Eye (tissue), 1 donor: ENCODE measurements at regions not wholly inside any gene's neighbourhood (a gene's known extent, or its start where the extent isn't known, plus 50 kb on each side); places are given as distances from the start of the nearest gene placed in this dataset.

Source experiments
- DNase-seq: peaks from one replicate; pipeline ENCODE4 v3.0.0-alpha.2; 2015

GRCh38 chr17:54745862-54746261 lies 154.8 kb upstream of the TOM1L1 start:
- no peak for DNase-seq

DNA sequence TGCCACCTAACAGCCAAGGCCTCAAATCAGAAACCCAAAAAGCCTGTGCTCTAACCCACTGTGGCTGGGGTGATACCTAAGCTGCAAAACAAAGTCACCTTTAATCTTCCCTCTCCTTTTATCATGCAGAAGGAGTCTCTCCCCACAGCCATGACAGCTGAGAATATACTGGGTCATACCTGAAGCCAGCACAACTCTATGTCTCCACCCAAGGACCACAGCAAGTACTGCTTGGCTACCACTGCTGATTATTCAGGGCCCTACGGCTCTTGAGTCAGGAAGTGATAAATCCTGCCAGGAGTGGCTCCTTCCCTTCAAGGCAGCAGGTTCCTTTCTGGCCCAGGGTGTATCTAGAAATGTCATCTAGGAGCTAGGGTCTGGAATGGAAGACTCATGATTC lies 151.5 kb upstream of the TOM1L1 start:
- no peak for DNase-seq

DNA sequence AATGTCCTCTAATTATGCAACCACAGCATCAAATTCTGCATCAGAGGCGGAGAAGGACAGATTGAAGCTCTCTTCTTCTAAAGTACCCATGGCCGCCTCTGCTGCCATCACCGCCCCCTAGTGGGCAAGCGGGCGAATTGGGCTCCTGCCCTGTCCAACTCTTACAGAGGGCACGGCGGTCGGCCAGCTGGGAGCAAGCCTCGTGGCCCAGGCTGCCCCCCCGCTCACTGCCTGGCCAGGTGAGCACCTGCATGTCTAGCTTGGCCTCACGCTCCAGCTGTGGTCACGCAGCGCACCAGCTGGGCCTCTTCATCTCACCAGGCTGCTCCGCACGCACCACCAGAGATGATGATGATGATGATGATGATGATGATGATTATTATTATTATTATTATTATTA lies 146.1 kb upstream of the TOM1L1 start:
- no peak for DNase-seq

DNA sequence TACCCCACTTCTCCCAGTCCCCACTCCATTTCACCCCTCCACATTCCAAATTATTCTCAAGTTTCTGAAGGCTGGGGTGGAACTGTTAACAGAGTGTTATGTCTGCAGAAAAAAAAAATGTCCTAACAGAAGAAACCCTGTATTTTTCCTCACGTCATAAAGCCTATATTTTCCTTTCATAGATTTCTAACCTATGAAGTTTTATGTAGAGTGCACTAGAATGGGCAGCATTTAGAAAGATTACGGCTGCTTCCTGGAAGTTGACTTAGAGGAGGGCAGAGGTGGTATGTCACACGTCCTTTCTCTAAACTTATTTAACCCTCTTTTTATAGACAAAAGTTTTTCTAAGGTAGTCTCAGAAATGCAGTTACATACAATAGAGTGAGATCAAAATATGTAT lies 139.8 kb upstream of the TOM1L1 start:
- DNase-seq: no peak

- no peak for DNase-seq
These were observed 129.8 kb upstream of the TOM1L1 start for GRCh38 chr17:54770836-54771235.

- no peak for DNase-seq
These were observed 129.2 kb upstream of the TOM1L1 start for GRCh38 chr17:54771409-54771915.

- no peak for DNase-seq
These were observed 120.4 kb upstream of the TOM1L1 start for GRCh38 chr17:54780238-54780637.

- no peak for DNase-seq
These were observed 119.3 kb upstream of the TOM1L1 start for GRCh38 chr17:54781389-54781788.

GRCh38 chr17:54784305-54784704 lies 116.3 kb upstream of the TOM1L1 start:
- DNase-seq: no peak

GRCh38 chr17:54785643-54786268 lies 114.9 kb upstream of the TOM1L1 start:
- DNase-seq: no peak

GRCh38 chr17:54789101-54789880 lies 111.4 kb upstream of the TOM1L1 start:
- DNase-seq: no peak

- DNase-seq: peak; percentile 20
These were observed 107.4 kb upstream of the TOM1L1 start for GRCh38 chr17:54793271-54793670.

DNA sequence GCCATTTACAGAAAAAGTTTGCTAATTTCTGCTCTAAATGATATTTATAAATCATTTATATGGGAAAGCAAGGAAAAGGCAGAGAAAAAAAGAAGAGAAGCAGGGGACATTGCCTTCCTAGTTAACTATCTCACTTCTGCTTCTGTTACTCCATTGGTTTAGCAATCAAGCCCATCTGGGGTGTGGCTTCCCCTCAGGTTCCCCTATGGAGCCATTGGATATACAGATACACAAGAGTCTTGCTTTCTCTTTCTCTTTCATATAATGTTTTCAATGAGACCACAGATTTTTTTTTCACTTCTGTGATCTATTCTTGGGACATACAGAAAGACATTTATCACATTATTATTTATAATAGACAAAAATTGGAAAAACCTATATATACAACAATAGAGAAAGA lies 105.6 kb upstream of the TOM1L1 start:
- DNase-seq: no peak

DNA sequence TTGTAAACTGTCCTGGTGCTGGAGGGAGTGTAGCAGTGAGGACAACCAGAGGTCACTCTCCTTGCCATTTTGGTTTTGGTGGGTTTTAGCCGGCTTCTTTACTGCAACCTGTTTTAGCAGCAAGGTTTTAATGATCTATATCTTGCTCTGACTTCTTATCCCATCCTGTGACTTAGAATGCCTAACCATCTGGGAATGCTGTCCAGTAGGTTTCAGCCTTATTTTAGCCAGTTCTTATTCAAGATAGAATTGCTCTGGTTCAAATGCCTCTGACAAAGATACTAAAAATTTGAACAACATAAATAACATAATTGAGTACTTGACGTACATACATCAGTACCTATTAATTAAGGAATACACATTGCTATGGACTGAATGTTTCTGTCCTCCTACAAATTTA lies 93.3 kb upstream of the TOM1L1 start:
- DNase-seq: no peak

- DNase-seq: no peak
These were observed 86.8 kb upstream of the TOM1L1 start for GRCh38 chr17:54813896-54814295.

GRCh38 chr17:54814371-54814770 lies 86.3 kb upstream of the TOM1L1 start:
- DNase-seq: no peak

DNA sequence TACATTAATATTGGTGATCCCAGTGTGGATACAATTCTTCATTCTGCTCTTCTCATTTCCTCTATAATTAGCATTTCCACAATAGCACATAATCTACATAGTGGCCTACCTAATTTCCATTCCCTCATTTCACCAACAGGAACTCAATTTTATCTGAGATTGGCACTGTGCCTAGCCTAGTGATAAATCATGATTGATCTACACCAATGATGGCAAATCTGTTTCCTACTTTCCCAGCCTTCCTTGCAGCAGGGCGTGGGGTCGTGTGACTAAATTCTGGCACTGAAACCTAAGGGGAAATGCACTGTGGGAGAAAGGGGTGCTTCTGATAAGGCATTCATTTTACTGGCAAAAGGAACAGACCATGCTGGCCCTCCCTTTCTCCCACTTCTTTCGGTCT lies 66.6 kb upstream of the TOM1L1 start:
- no peak for DNase-seq

DNA sequence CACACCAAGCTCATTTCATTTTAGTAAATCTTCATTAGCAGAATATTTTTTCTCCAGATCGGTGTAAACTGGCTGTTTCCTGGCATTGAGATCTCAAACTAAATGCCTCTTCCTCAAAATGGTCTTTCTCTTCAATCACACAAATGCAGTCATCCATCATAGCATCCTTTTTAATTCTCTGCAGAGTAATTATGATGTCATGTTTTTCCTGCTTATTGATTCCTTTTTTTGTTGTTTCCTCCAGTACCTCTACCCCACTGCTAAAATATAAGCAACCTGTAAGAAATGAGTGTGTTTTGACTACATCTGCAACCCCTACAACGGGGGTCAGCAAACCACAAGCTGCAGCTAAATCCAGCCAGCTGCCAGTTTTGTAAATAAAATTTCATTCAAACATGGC lies 65.6 kb upstream of the TOM1L1 start:
- DNase-seq: no peak

GRCh38 chr17:54836723-54837462 lies 63.8 kb upstream of the TOM1L1 start:
- no peak for DNase-seq

DNA sequence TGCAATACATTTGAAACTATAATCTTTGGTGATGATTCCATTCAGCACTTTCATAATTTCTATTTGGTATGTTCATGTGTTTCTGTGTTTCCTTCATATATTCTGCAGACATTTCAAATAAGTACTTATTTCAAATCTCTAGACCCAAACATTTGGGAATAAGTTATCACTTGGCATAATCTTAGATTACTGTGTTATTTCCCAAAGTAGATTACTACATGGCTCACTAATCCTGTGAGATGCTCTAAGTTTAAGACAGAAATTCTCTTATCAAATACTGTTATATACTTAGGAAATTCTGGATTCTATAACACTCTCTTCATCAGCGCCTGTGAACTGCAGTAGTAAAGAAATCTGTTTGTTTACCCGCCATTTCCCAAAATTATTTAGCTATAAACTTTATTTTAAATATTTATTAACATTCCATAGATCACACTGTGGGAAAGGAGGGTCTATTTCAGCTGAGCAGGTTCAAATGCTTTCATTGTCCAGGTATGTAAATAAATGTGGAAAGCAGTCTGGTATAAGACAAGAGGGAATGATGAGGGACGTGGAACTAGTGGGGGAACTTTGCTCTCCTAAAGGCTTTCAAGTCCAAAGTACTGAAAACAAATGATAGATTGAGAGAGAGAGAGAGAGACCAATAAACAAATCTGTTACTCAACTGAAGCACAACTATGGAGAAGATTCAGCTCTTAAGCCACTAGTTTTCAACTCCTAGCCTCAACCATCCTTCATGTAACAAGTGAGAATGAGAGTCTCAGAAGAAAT lies 61.8 kb upstream of the TOM1L1 start:
- DNase-seq: no peak

DNA sequence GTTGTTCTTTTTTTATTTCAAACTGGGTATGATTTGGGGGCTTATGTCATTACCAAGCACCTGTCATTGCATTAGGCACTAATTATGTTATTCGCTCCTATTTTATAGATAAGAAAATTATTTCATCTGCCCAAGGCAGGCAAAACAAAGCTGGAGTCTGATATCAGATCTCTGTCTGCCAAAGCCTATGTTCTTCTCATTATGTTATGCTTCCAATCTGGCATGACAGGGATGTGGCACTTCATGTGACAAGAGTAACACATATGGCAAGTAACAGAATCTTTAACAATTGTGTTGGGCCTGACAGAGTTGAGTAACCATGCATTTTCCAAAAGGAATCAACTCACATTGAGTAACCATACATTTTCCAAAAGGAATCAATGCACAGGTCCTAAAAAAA lies 61.2 kb upstream of the TOM1L1 start:
- no peak for DNase-seq

DNA sequence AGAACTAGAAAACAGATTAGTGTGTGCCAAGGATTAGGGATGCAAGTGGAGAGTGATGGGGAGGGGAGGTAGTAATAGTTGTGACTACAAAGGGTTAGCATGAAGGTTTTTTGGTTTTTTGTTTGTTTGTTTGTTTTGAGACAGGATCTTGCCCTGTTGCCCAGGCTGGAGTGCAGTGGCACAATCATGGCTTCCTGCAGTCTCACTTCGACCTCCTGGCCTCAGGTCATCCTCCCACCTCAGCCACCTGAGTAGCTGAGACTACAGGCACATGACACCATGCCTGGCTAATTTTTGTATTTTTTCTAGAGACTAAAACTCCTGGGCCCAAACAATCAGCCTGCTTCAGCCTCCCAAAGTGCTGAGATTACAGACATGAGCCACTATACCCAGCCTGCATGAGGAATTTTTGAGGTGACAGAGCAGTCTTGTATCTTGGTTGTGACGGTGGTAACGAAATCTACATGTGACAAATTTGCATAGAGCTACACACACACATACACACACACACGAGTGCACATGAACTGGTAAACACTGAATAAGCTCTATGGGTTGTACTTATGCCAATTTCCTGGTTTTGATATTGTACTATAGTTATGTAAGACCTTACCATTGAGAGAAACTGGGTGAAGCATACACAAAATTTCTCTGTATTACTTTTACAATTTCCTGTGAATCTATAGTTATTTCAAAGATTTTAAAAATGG lies 59.6 kb upstream of the TOM1L1 start:
- no peak for DNase-seq
